GM18502 (cell line): ENCODE measurements at regions not wholly inside any gene's neighbourhood (a gene's known extent, or its start where the extent isn't known, plus 50 kb on each side); places are given as distances from the start of the nearest gene placed in this dataset.
"Not testable (repeated sequence)": the region's sequence is repeated elsewhere in the genome, so short reads cannot be mapped to it uniquely, and the experiment has no call there.

Source experiments
- ATAC-seq: cut with Tn5 transposase; IDR thresholded peaks from one replicate; pipeline ENCODE4 v1.9.1; 2021; ENCODE audit warnings: mild to moderate bottlenecking; ENCODE audit not compliant: unreplicated experiment, poor library complexity

GRCh38 chr16:29578898-29579297 lies 72.7 kb upstream of the NPIPB12 start:
- ATAC-seq, result not testable (repeated sequence)

- not testable (repeated sequence) for ATAC-seq
Observed at GRCh38 chr16:29581764-29582163, 75.6 kb upstream of the NPIPB12 start.

- ATAC-seq, result not testable (repeated sequence)
Observed at GRCh38 chr16:29591919-29592318, 71.1 kb upstream of the SPN start.

GRCh38 chr16:29594269-29594925 lies 68.7 kb upstream of the SPN start:
- peak; percentile 58 for ATAC-seq

- ATAC-seq, result peak; percentile 70
Observed at GRCh38 chr16:29594926-29595838, 67.9 kb upstream of the SPN start.

GRCh38 chr16:29597030-29597429 lies 66.0 kb upstream of the SPN start:
- not testable (repeated sequence) for ATAC-seq

GRCh38 chr16:29600111-29601000 lies 62.7 kb upstream of the SPN start:
- not testable (repeated sequence) for ATAC-seq

- ATAC-seq, result not testable (repeated sequence)
Observed at GRCh38 chr16:29602247-29602625, 60.8 kb upstream of the SPN start.

- not testable (repeated sequence) for ATAC-seq
Observed at GRCh38 chr16:29602683-29603088, 60.4 kb upstream of the SPN start.

- not testable (repeated sequence) for ATAC-seq
Observed at GRCh38 chr16:29604631-29605549, 58.2 kb upstream of the SPN start.

- ATAC-seq, result not testable (repeated sequence)
Observed at GRCh38 chr16:29605593-29606205, 57.3 kb upstream of the SPN start.

- ATAC-seq, result not testable (repeated sequence)
Observed at GRCh38 chr16:29606669-29607427, 56.2 kb upstream of the SPN start.

- ATAC-seq, result not testable (repeated sequence)
Observed at GRCh38 chr16:29607428-29607823, 55.6 kb upstream of the SPN start.

GRCh38 chr16:29612381-29613306 lies 50.4 kb upstream of the SPN start:
- peak; percentile 45 for ATAC-seq
